HCT116 (cell line): ENCODE measurements at regions not wholly inside any gene's neighbourhood (a gene's known extent, or its start where the extent isn't known, plus 50 kb on each side); places are given as distances from the start of the nearest gene placed in this dataset.

Experiments
- ATAC-seq: fragments of 200-7000 bp; cut with Tn5 transposase; 2 replicates; pipeline ENCODE4 v1.9.1; 2020; ENCODE audit warnings: mild to moderate bottlenecking, moderate library complexity
- BruUV-seq: library from RNA; stranded (reverse); fragments of 400-500 nt; replicated peaks from 2 replicates; lab custom pipeline; 2021; lab: Mats Ljungman, UMichigan
- CTCF ChIA-PET: fragments of 300-600 bp; sonication (Branson Sonifier 250); formaldehyde crosslinking; loops from one replicate; lab custom pipeline; 2021; ENCODE audit warnings: antibody characterized with exemption; lab: Charles Lee
- POLR2A ChIA-PET: fragments of 300-600, 350-600 bp; sonication (Branson Sonifier 250); formaldehyde crosslinking; loops from one replicate; lab custom pipeline; 2021; ENCODE audit warnings: antibody characterized with exemption; lab: Charles Lee
- RAD21 ChIA-PET, 2 experiments: fragments of 300-600 bp; sonication (Branson Sonifier 250); formaldehyde crosslinking; loops; one replicate each; lab custom pipeline; 2023; ENCODE audit warnings: low total read pairs in 2 of 2; ENCODE audit not compliant: uncharacterized antibody in 2 of 2, unreplicated experiment in 2 of 2, low non-redundant PET in 1 of 2; lab: Charles Lee
- DNase-seq: peaks from one replicate; pipeline ENCODE4 v3.0.0-alpha.2; 2010; ENCODE audit warnings: low read depth, low spot score
- H2AFZ ChIP-seq: fragments of 200-600 bp; shearing (Covaris generic), sonication (generic); 2 replicates; pipeline ENCODE4 v1.6.1; 2017; ENCODE audit warnings: low read depth, mixed run types, mixed read lengths, antibody characterized with exemption, low read length; ENCODE audit not compliant: poor library complexity, severe bottlenecking
- H3K27ac ChIP-seq: 2 replicates; pipeline ENCODE4 v1.5.1; 2012; ENCODE audit warnings: low read depth, low read length
- H3K27me3 ChIP-seq: fragments of 200-600 bp; sonication (generic); 2 replicates; pipeline ENCODE4 v1.6.1; 2016; ENCODE audit warnings: mixed run types, low read length, mixed read lengths; ENCODE audit not compliant: insufficient read depth
- H3K36me3 ChIP-seq, 2 experiments: fragments of 200-500 bp in 1 of 2; fragments of 200-600 bp in 1 of 2; sonication (Bioruptor generic) in 1 of 2; sonication (generic) in 1 of 2; 2 replicates each; pipeline versions ENCODE4 v1.5.1 to v1.6.1; 2014 to 2016; ENCODE audit warnings: low read length in 2 of 2, inconsistent platforms in 1 of 2, mixed read lengths in 1 of 2, mixed run types in 1 of 2; ENCODE audit not compliant: insufficient read depth in 2 of 2, control insufficient read depth in 1 of 2
- H3K4me1 ChIP-seq, 2 experiments: fragments of 200-600 bp in 1 of 2; sonication (generic) in 1 of 2; 2 replicates each; pipeline versions ENCODE4 v1.5.1 to v1.6.1; 2012 to 2017; ENCODE audit warnings: low read length in 2 of 2, inconsistent platforms in 1 of 2, mild to moderate bottlenecking in 1 of 2, mixed read lengths in 1 of 2, mixed run types in 1 of 2, moderate library complexity in 1 of 2; ENCODE audit not compliant: insufficient read depth in 2 of 2, control insufficient read depth in 1 of 2
- H3K4me2 ChIP-seq: fragments of 200-600 bp; sonication (generic); 2 replicates; pipeline ENCODE4 v1.6.1; 2017; ENCODE audit warnings: mixed run types, low read length, mixed read lengths
- H3K4me3 ChIP-seq, 2 experiments: fragments of 200-600 bp in 1 of 2; sonication (generic) in 1 of 2; replicated peaks in 1 of 2; 2 replicates each; pipeline ENCODE4 v1.5.1; 2011 to 2016; ENCODE audit warnings: low read length in 2 of 2, control low read depth in 1 of 2, low read depth in 1 of 2, mild to moderate bottlenecking in 1 of 2, mixed read lengths in 1 of 2, mixed run types in 1 of 2
- H3K79me2 ChIP-seq: fragments of 200-600 bp; sonication (generic); 2 replicates; pipeline ENCODE4 v1.6.1; 2017; ENCODE audit warnings: mild to moderate bottlenecking, mixed run types, low read length, moderate library complexity, mixed read lengths; ENCODE audit not compliant: insufficient read depth
- H3K9ac ChIP-seq: fragments of 200-600 bp; sonication (generic); 2 replicates; pipeline ENCODE4 v1.6.1; 2016; ENCODE audit warnings: low read length, mixed read lengths
- H3K9me2 ChIP-seq: fragments of 200-600 bp; sonication (generic), shearing (Covaris generic); 2 replicates; pipeline ENCODE4 v1.6.1; 2017; ENCODE audit warnings: mixed run types, mild to moderate bottlenecking, moderate library complexity; ENCODE audit not compliant: insufficient read depth
- H3K9me3 ChIP-seq, 2 experiments: fragments of 200-500 bp in 1 of 2; fragments of 200-600 bp in 1 of 2; sonication (Bioruptor generic) in 1 of 2; sonication (generic) in 1 of 2; 2 replicates each; pipeline ENCODE4 v1.6.1; 2014 to 2017; ENCODE audit warnings: low read length in 2 of 2, mixed read lengths in 2 of 2, inconsistent platforms in 1 of 2, low read depth in 1 of 2, mild to moderate bottlenecking in 1 of 2, mixed run types in 1 of 2, moderate library complexity in 1 of 2; ENCODE audit not compliant: control insufficient read depth in 1 of 2, insufficient read depth in 1 of 2
- H4K20me1 ChIP-seq: fragments of 200-600 bp; sonication (generic), shearing (Covaris generic); 2 replicates; pipeline ENCODE4 v1.6.1; 2017; ENCODE audit warnings: mixed run types, mild to moderate bottlenecking, moderate library complexity; ENCODE audit not compliant: insufficient read depth
- CEBPB ChIP-seq: IDR thresholded peaks from 2 replicates; pipeline ENCODE4 v1.6.1; 2012; ENCODE audit warnings: low read depth
- CTCF ChIP-seq, 3 experiments: fragments of 200-600 bp in 1 of 3; sonication (generic) in 1 of 3; IDR thresholded peaks in 2 of 3; conservative IDR thresholded peaks in 1 of 3; 2 replicates each; pipeline ENCODE4 v1.5.1; 2012 to 2017; ENCODE audit warnings: low read depth in 2 of 3, low read length in 2 of 3, antibody characterized with exemption in 1 of 3, borderline replicate concordance in 1 of 3, control low read depth in 1 of 3, mild to moderate bottlenecking in 1 of 3, mixed read lengths in 1 of 3, mixed run types in 1 of 3, moderate library complexity in 1 of 3; ENCODE audit not compliant: insufficient read depth in 1 of 3
- EGR1 ChIP-seq: IDR thresholded peaks from 2 replicates; pipeline ENCODE4 v1.6.1; 2012; ENCODE audit warnings: low read depth
- EZH2phosphoT487 ChIP-seq: fragments of 200-600 bp; IDR thresholded peaks from 2 replicates; pipeline ENCODE4 v1.6.1; 2018; ENCODE audit warnings: antibody characterized with exemption, borderline replicate concordance
- RAD21 ChIP-seq: IDR thresholded peaks from 2 replicates; pipeline ENCODE4 v1.6.1; 2012; ENCODE audit warnings: low read depth, mild to moderate bottlenecking
- SIN3A ChIP-seq: IDR thresholded peaks from 2 replicates; pipeline ENCODE4 v1.6.1; 2012; ENCODE audit warnings: low read depth
- SP1 ChIP-seq: IDR thresholded peaks from 2 replicates; pipeline ENCODE4 v1.6.1; 2012; ENCODE audit warnings: low read depth
- SRF ChIP-seq: IDR thresholded peaks from 2 replicates; pipeline ENCODE4 v1.6.1; 2012; ENCODE audit warnings: low read depth
- ZBTB33 ChIP-seq: IDR thresholded peaks from 2 replicates; pipeline ENCODE4 v1.6.1; 2011; ENCODE audit warnings: mild to moderate bottlenecking, low read length, moderate library complexity; ENCODE audit not compliant: insufficient replicate concordance; ENCODE audit errors: extremely low read depth
- intact Hi-C: fragments of 100-400 bp; cut with micrococcal nuclease; formaldehyde crosslinking; loops from 2 replicates; pipeline ENCODE4 v1.10.0; 2022

GRCh38 chr14:44379292-44379977 is 127.6 kb downstream of the FSCB start:
- peaks cover 5 to 8% of the 10 kb centered on the region in 2 experiments; a peak in 3 of 4 replicates for H3K9me3 ChIP-seq
- ATAC-seq: no peak

GRCh38 chr14:44374906-44375305 is 132.2 kb downstream of the FSCB start:
- no peak for ATAC-seq
- H3K9me3 ChIP-seq: peaks cover 10 to 11% of the 10 kb centered on the region in 2 experiments; a peak in 3 of 4 replicates
- no peak for DNase-seq
- ChIA-PET CTCF (no interaction called here), RAD21 (no interaction called here), POLR2A (no interaction called here)
- no peaks in the 10 kb centered on the region for H3K27me3 ChIP-seq
- H3K79me2 ChIP-seq: no peaks in the 10 kb centered on the region
- H3K36me3 ChIP-seq: no peaks in the 10 kb centered on the region
- H3K9me2 ChIP-seq: no peaks in the 10 kb centered on the region
- H4K20me1 ChIP-seq: no peaks in the 10 kb centered on the region
- H2AFZ ChIP-seq: no peak overlapping the region
- H3K27ac ChIP-seq: no peak overlapping the region
- no peak overlapping the region for H3K4me2 ChIP-seq
- no TSS peak for BruUV-seq
- intact Hi-C loops: no loop called here
- no peak overlapping the region for H3K9ac ChIP-seq
- no peaks in the 10 kb centered on the region for H3K4me1 ChIP-seq
- TF ChIP-seq RAD21: no peak
- TF ChIP-seq SRF: no peak
- TF ChIP-seq CEBPB: no peak
- TF ChIP-seq CTCF (IDR thresholded peaks at IDR 0.05 in 2 of 3, conservative IDR thresholded peaks at IDR 0.05 in 1 of 3; ENCODE audit: borderline replicate concordance in 1 of 3, insufficient read depth in 1 of 3, low read depth in 2 of 3, low read length in 2 of 3): no peak
- H3K4me3 ChIP-seq: no peak overlapping the region

More at GRCh38 chr14:44379292-44379977, 127.6 kb downstream of the FSCB start:
- no peak overlapping the region for H2AFZ ChIP-seq
- H3K79me2 ChIP-seq: no peaks in the 10 kb centered on the region
- no peaks in the 10 kb centered on the region for H4K20me1 ChIP-seq
- H3K4me1 ChIP-seq: no peaks in the 10 kb centered on the region
- no peak overlapping the region for H3K4me2 ChIP-seq
- no peak overlapping the region for H3K4me3 ChIP-seq
- H3K9ac ChIP-seq: no peak overlapping the region
- ChIA-PET CTCF (no interaction called here), POLR2A (no interaction called here), RAD21 (no interaction called here)
- no peak for TF ChIP-seq SIN3A
- TF ChIP-seq CEBPB: no peak
- no peak for TF ChIP-seq ZBTB33
- TF ChIP-seq SP1: no peak
- no peak for TF ChIP-seq EZH2phosphoT487
- TF ChIP-seq EGR1: no peak
- TF ChIP-seq SRF: no peak
- no peaks in the 10 kb centered on the region for H3K36me3 ChIP-seq
- H3K27ac ChIP-seq: no peak overlapping the region
- no TSS peak for BruUV-seq
- DNase-seq: no peak
- intact Hi-C loops: no loop called here
- no peaks in the 10 kb centered on the region for H3K27me3 ChIP-seq
- no peaks in the 10 kb centered on the region for H3K9me2 ChIP-seq
